ENCODE measurements at regions not wholly inside any gene's neighbourhood (a gene's known extent, or its start where the extent isn't known, plus 50 kb on each side); places are given as distances from the start of the nearest gene placed in this dataset.

GRCh38 chr4:159038536-159038935, 64.3 kb upstream of the RAPGEF2 start:
- Mint-ChIP-seq H3K4me1 (ENCODE audit: low read depth) (no peaks in the 10 kb centered on the region), H3K9me3 (no peaks in the 10 kb centered on the region), H3K36me3 (ENCODE audit: low read depth) (no peaks in the 10 kb centered on the region), H3K4me3 (no peak overlapping the region), H3K27ac (no peak overlapping the region), H3K27me3 (ENCODE audit: insufficient read depth) (peaks cover 24% of the 10 kb centered on the region)
- no peak for DNase-seq
- no peak for TF ChIP-seq CTCF (IDR thresholded peaks at IDR 0.05)

GRCh38 chr4:159041054-159042034, 61.5 kb upstream of the RAPGEF2 start:
- Mint-ChIP-seq H3K4me3 (no peak overlapping the region), H3K27ac (no peak overlapping the region), H3K27me3 (ENCODE audit: insufficient read depth) (peaks cover 37% of the 10 kb centered on the region), H3K9me3 (no peaks in the 10 kb centered on the region), H3K36me3 (ENCODE audit: low read depth) (no peaks in the 10 kb centered on the region), H3K4me1 (ENCODE audit: low read depth) (no peaks in the 10 kb centered on the region)
- TF ChIP-seq CTCF (IDR thresholded peaks at IDR 0.05): no peak
- DNase-seq: no peak

- no peak for DNase-seq
- Mint-ChIP-seq H3K9me3 (no peaks in the 10 kb centered on the region), H3K27me3 (ENCODE audit: insufficient read depth) (peaks cover 31% of the 10 kb centered on the region), H3K27ac (no peak overlapping the region), H3K4me3 (no peak overlapping the region), H3K36me3 (ENCODE audit: low read depth) (no peaks in the 10 kb centered on the region), H3K4me1 (ENCODE audit: low read depth) (peaks cover 1% of the 10 kb centered on the region)
- no peak for TF ChIP-seq CTCF (IDR thresholded peaks at IDR 0.05)
Observed at GRCh38 chr4:159042097-159042605, 60.7 kb upstream of the RAPGEF2 start.

GRCh38 chr4:159042868-159043267, 60.0 kb upstream of the RAPGEF2 start:
- Mint-ChIP-seq H3K36me3 (ENCODE audit: low read depth) (no peaks in the 10 kb centered on the region), H3K4me1 (ENCODE audit: low read depth) (peaks cover 9% of the 10 kb centered on the region), H3K27ac (no peak overlapping the region), H3K9me3 (no peaks in the 10 kb centered on the region), H3K27me3 (ENCODE audit: insufficient read depth) (peaks cover 31% of the 10 kb centered on the region), H3K4me3 (no peak overlapping the region)
- no peak for DNase-seq
- no peak for TF ChIP-seq CTCF (IDR thresholded peaks at IDR 0.05)

GRCh38 chr4:159043861-159044260, 59.0 kb upstream of the RAPGEF2 start:
- Mint-ChIP-seq H3K27me3 (ENCODE audit: insufficient read depth) (peaks cover 26% of the 10 kb centered on the region), H3K36me3 (ENCODE audit: low read depth) (no peaks in the 10 kb centered on the region), H3K9me3 (no peaks in the 10 kb centered on the region), H3K27ac (no peak overlapping the region), H3K4me1 (ENCODE audit: low read depth) (peaks cover 14% of the 10 kb centered on the region), H3K4me3 (no peak overlapping the region)
- no peak for DNase-seq
- TF ChIP-seq CTCF (IDR thresholded peaks at IDR 0.05): no peak
